ENCODE measurements at regions not wholly inside any gene's neighbourhood (a gene's known extent, or its start where the extent isn't known, plus 50 kb on each side); places are given as distances from the start of the nearest gene placed in this dataset.

DNA sequence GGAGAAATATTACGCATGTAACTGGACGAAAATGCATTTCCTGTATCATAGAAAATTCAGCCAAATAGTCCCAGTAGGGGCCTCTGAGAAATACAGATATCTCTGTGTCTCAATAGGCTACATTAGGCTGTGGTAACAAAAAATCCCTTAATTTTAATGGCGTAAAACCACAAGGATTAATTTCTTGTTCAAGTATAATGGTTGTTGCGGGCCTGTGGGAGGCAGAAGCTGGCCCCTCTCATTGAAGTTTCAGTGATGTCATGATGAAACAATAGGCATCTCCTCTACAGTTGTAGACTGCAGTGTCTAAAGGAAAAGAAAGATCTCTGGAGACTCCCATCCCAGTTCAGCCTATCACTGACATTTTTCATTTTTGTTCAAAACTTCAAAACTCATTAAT is 1625.6 kb upstream of the C9orf72 start:
- intact Hi-C loops (cut with DNase I), result no loop called here
- Histone ChIP-seq H3K4me1 (no peaks in the 10 kb centered on the region), H3K27me3 (no peaks in the 10 kb centered on the region), H3K36me3 (no peaks in the 10 kb centered on the region), H3K27ac (no peak overlapping the region), H3K9me3 (no peaks in the 10 kb centered on the region), H3K4me3 (no peak overlapping the region)
- DNase-seq (no peak), ATAC-seq (no peak)
- 59% methylated on average over 4 of the region's 4 CpGs for WGBS (ENCODE audit: insufficient coverage, low coverage, low lambda C conversion rate, missing lambda C conversion rate)
- TF ChIP-seq, protein P1, sequence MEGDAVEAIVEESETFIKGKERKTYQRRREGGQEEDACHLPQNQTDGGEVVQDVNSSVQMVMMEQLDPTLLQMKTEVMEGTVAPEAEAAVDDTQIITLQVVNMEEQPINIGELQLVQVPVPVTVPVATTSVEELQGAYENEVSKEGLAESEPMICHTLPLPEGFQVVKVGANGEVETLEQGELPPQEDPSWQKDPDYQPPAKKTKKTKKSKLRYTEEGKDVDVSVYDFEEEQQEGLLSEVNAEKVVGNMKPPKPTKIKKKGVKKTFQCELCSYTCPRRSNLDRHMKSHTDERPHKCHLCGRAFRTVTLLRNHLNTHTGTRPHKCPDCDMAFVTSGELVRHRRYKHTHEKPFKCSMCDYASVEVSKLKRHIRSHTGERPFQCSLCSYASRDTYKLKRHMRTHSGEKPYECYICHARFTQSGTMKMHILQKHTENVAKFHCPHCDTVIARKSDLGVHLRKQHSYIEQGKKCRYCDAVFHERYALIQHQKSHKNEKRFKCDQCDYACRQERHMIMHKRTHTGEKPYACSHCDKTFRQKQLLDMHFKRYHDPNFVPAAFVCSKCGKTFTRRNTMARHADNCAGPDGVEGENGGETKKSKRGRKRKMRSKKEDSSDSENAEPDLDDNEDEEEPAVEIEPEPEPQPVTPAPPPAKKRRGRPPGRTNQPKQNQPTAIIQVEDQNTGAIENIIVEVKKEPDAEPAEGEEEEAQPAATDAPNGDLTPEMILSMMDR (IDR thresholded peaks at IDR 0.05), result no peak
- no peak for TF ChIP-seq POLR2A (IDR thresholded peaks at IDR 0.05)

DNA sequence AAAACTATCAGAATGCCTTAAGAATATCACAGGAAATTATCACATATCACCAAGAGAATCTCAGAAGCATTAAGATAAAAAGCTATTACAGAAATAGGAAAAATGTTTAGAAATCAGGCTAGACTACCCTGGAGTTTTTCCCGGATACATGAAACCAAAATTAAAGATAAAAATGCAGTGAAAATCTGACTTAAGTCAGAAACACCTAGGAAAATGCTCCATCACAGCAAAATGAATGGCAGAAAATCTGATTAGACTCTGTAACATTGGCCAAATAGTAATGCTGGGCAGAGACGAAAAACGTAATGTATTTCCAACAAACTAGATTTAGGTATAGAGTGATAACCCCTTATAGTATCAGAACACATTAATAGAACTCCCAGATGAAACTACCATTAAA is 1626.7 kb upstream of the C9orf72 start:
- no peaks in the 10 kb centered on the region for H3K9me3 ChIP-seq
- no peak overlapping the region for H3K27ac ChIP-seq
- no peak for ATAC-seq
- intact Hi-C loops (cut with DNase I), result no loop called here
- WGBS (ENCODE audit: insufficient coverage, low coverage, low lambda C conversion rate, missing lambda C conversion rate), result 49% methylated on average over 3 of the region's 3 CpGs
- H3K36me3 ChIP-seq, result no peaks in the 10 kb centered on the region
- H3K4me3 ChIP-seq, result no peak overlapping the region
- no peak for DNase-seq
- H3K27me3 ChIP-seq, result no peaks in the 10 kb centered on the region
- H3K4me1 ChIP-seq, result no peaks in the 10 kb centered on the region
- TF ChIP-seq, protein P1 (IDR thresholded peaks at IDR 0.05), result no peak
- TF ChIP-seq POLR2A (IDR thresholded peaks at IDR 0.05), result no peak

DNA sequence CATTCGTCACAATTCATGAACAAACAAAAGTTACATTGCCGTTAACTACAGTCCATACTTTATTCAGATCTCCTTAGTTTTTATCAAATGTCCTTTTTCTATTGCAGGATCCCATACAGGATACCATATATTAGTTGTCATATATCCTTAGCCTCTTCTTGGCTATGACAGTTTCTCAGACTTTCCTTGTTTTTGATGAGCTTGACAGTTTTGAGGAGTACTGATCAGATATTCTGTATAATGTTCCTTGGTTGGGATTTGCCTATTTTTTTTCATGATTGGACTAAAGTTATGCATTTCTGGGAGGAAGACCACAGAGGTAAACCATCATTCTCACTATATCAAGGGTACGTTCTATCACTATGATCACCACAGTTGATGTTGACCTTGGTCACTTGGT is 1627.4 kb upstream of the C9orf72 start:
- TF ChIP-seq, protein P1 (IDR thresholded peaks at IDR 0.05), result no peak
- no peak for TF ChIP-seq POLR2A (IDR thresholded peaks at IDR 0.05)
- ATAC-seq (no peak), DNase-seq (no peak)
- Histone ChIP-seq H3K9me3 (no peaks in the 10 kb centered on the region), H3K27ac (no peak overlapping the region), H3K27me3 (no peaks in the 10 kb centered on the region), H3K4me3 (no peak overlapping the region), H3K36me3 (no peaks in the 10 kb centered on the region), H3K4me1 (no peaks in the 10 kb centered on the region)
- WGBS (ENCODE audit: insufficient coverage, low coverage, low lambda C conversion rate, missing lambda C conversion rate), result 59% methylated on average over 3 of the region's 3 CpGs
- intact Hi-C loops (cut with DNase I), result no loop called here

DNA sequence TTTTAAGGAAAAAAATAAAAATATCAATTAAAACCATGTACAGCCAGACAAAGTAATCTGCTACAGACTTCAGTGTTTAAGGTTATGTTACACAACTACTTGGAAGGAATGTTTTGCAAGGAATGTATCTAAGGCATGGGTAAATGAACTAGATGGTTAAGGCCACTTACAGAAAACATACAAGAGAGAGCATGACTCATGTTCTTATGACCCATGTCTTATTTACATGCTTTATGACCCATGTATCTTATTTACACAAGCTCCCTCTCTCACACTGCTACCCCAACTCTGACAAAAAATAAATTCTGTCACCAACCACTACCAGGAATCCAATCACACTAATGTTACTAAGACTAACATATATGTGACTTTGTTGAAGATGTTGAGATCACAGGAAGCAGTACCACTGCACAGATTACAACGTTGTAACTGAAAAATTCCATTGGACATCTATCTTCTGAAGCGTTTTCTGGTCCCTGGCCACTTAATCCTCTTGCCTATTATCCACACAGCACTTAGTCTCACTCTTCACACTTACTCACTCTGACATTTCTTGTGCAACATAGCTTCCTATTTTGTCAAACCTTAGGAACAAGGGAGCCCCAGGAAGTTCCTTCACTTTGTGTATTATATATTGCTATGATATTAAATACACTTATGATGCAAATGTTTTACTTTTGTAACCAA is 1630.1 kb upstream of the C9orf72 start:
- no peak for ATAC-seq
- 17% methylated on average over 2 of the region's 2 CpGs for WGBS (ENCODE audit: insufficient coverage, low coverage, low lambda C conversion rate, missing lambda C conversion rate)
- H3K27ac ChIP-seq, result no peak overlapping the region
- TF ChIP-seq, protein P1 (IDR thresholded peaks at IDR 0.05), result no peak
- TF ChIP-seq POLR2A (IDR thresholded peaks at IDR 0.05), result no peak
- H3K36me3 ChIP-seq, result no peaks in the 10 kb centered on the region
- no peak overlapping the region for H3K4me3 ChIP-seq
- H3K4me1 ChIP-seq, result no peaks in the 10 kb centered on the region
- no peaks in the 10 kb centered on the region for H3K27me3 ChIP-seq
- intact Hi-C loops (cut with DNase I), result no loop called here
- DNase-seq, result no peak
- no peaks in the 10 kb centered on the region for H3K9me3 ChIP-seq

DNA sequence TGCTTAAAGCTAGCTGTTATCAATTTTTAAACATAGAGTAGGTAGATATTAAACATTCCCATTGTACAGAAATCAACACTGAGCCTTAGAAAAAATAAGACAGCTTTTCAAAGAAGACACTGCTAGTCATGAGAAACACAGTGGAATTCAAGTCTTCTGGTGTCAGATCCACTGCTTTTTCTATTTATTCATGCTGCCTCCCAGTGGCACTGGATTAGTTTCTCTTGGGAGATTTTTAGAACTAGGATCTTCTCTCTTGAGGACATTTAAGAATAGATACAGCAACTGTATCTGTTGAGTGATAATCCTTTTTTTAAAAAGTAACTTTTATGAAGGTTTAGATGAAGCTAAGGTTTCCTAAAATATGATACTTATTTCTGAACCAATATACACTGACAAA is 1635.4 kb upstream of the C9orf72 start:
- H3K4me1 ChIP-seq, result peaks cover 0 to 18% (median 0%) of the 10 kb centered on the region in 4 donors
- H3K27me3 ChIP-seq, result peaks cover 0 to 9% of the 10 kb centered on the region in 2 donors
- DNase-seq, result no peak
- H3K36me3 ChIP-seq, result no peaks in the 10 kb centered on the region
- intact Hi-C loops (cut with DNase I), result no loop called here
- ATAC-seq, result no peak
- no peak overlapping the region for H3K27ac ChIP-seq
- no peak overlapping the region for H3K4me3 ChIP-seq
- H3K9me3 ChIP-seq, result no peaks in the 10 kb centered on the region
- no peak for TF ChIP-seq POLR2A (IDR thresholded peaks at IDR 0.05)
- TF ChIP-seq, protein P1 (IDR thresholded peaks at IDR 0.05), result no peak

Data from right lobe of liver (tissue), 6 donors.